ENCODE measurements at regions not wholly inside any gene's neighbourhood (a gene's known extent, or its start where the extent isn't known, plus 50 kb on each side); places are given as distances from the start of the nearest gene placed in this dataset.

- no peak for TF ChIP-seq HDGF (IDR thresholded peaks at IDR 0.05; ENCODE audit: borderline replicate concordance)
- no peak for TF ChIP-seq FOXM1 (IDR thresholded peaks at IDR 0.05; ENCODE audit: borderline replicate concordance)
- TF ChIP-seq BHLHE40 (IDR thresholded peaks at IDR 0.05; ENCODE audit: borderline replicate concordance) = no peak
- no peak for TF ChIP-seq SUZ12 (IDR thresholded peaks at IDR 0.05)
- no peak for TF ChIP-seq FOXK2 (IDR thresholded peaks at IDR 0.05)
Measured at GRCh38 chr2:176526995-176527901, 258.0 kb downstream of the MTX2 start.

Data from HEK293T (cell line).